HFFc6 (cell line): ENCODE measurements at regions not wholly inside any gene's neighbourhood (a gene's known extent, or its start where the extent isn't known, plus 50 kb on each side); places are given as distances from the start of the nearest gene placed in this dataset.
A peak's percentile ranks its signal among the peaks of the same experiment; 100 is the strongest.
"Not testable (repeated sequence)": the region's sequence is repeated elsewhere in the genome, so short reads cannot be mapped to it uniquely, and the experiment has no call there.

ENCODE experiments used
- DNase-seq: peaks from one replicate; pipeline ENCODE4 v3.0.0-alpha.2; 2018
- H3K27ac Mint-ChIP-seq: 2 replicates; pipeline ENCODE4 v1.8.0; 2020; ENCODE audit warnings: mild to moderate bottlenecking, mixed read lengths
- H3K27me3 Mint-ChIP-seq: 2 replicates; pipeline ENCODE4 v1.8.0; 2021; ENCODE audit warnings: mild to moderate bottlenecking, moderate library complexity, mixed read lengths; ENCODE audit not compliant: insufficient read depth
- H3K36me3 Mint-ChIP-seq: 2 replicates; pipeline ENCODE4 v1.8.0; 2021; ENCODE audit warnings: low read depth, mixed read lengths
- H3K4me1 Mint-ChIP-seq: 2 replicates; pipeline ENCODE4 v1.8.0; 2020; ENCODE audit warnings: low read depth, mixed read lengths
- H3K4me3 Mint-ChIP-seq: 2 replicates; pipeline ENCODE4 v1.8.0; 2020; ENCODE audit warnings: mild to moderate bottlenecking, moderate library complexity, mixed read lengths
- H3K9me3 Mint-ChIP-seq: 2 replicates; pipeline ENCODE4 v1.8.0; 2020; ENCODE audit warnings: mild to moderate bottlenecking, mixed read lengths

DNA sequence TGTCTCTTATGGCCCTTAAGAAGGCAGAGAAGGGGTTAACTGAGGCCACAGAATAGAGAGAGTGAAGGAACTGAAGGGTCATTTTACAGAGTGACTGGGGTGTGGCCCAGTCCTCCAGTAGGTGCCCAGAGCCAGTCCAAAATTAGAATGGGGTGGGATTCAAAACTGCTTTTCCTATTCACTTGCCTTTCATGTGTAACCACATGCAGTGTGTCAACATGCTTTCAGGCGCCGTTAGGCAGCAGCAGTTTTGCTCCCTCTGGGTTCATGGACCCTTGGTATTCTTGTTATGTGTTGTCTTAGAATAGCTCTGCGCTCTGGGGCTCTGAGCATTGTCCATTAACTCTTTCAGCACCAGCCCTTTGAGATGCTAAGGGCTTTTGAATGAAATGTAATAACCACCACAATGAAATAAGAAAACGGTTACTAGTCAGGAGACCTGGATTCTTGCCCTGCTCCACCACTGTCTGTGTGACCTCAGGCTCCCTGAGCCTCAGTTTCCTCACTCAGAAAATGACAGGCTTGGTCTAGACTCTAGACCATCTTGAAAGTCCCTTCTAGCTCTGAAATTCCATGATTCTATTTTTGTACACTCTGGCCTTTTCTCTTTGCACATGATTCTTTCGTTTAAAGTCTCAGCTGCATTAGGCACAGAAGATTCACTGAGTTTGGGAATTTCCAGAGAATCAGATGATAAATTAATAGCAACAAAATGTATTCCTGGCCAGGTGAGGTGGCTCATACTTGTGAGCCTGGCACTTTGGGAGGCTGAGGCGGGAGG lies 123.0 kb downstream of the SRGAP2 start:
- H3K36me3 Mint-ChIP-seq, H3K9me3 Mint-ChIP-seq, H3K27me3 Mint-ChIP-seq, H3K4me1 Mint-ChIP-seq, H3K4me3 Mint-ChIP-seq, DNase-seq, H3K27ac Mint-ChIP-seq: not testable (repeated sequence)

DNA sequence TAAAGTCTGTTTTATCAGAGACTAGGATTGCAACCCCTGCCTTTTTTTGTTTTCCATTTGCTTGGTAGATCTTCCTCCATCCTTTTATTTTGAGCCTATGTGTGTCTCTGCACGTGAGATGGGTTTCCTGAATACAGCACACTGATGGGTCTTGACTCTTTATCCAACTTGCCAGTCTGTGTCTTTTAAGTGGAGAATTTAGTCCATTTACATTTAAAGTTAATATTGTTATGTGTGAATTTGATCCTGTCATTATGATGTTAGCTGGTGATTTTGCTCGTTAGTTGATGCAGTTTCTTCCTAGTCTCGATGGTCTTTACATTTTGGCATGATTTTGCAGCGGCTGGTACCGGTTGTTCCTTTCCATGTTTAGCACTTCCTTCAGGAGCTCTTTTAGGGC lies 128.3 kb downstream of the SRGAP2 start:
- not testable (repeated sequence) for H3K9me3 Mint-ChIP-seq, H3K4me3 Mint-ChIP-seq, H3K27me3 Mint-ChIP-seq, H3K4me1 Mint-ChIP-seq, H3K36me3 Mint-ChIP-seq, H3K27ac Mint-ChIP-seq, DNase-seq

- H3K27ac Mint-ChIP-seq, DNase-seq, H3K36me3 Mint-ChIP-seq, H3K27me3 Mint-ChIP-seq, H3K9me3 Mint-ChIP-seq, H3K4me1 Mint-ChIP-seq, H3K4me3 Mint-ChIP-seq: not testable (repeated sequence)
Measured at GRCh38 chr1:206333316-206333715, 130.0 kb downstream of the SRGAP2 start.

DNA sequence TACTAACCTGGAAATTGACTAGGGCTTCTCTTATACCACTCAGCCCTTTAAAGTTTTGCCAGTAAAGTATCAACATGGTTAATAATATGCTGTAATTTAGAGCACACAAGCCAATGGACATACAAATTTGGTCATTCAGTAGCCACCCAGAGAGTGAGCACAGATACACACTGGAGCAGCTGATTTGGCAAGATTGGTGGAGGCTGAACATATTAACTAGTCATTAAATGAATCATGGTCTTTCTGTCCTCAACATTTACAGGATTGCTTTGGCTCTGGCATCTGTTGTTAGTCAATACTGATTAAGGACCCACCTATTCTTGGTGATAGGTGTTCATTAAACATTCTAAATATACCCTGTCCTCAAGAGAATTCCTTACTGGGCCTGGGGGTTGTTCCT lies 130.6 kb downstream of the SRGAP2 start:
- DNase-seq, H3K36me3 Mint-ChIP-seq, H3K27ac Mint-ChIP-seq, H3K4me3 Mint-ChIP-seq, H3K27me3 Mint-ChIP-seq, H3K4me1 Mint-ChIP-seq, H3K9me3 Mint-ChIP-seq: not testable (repeated sequence)

DNA sequence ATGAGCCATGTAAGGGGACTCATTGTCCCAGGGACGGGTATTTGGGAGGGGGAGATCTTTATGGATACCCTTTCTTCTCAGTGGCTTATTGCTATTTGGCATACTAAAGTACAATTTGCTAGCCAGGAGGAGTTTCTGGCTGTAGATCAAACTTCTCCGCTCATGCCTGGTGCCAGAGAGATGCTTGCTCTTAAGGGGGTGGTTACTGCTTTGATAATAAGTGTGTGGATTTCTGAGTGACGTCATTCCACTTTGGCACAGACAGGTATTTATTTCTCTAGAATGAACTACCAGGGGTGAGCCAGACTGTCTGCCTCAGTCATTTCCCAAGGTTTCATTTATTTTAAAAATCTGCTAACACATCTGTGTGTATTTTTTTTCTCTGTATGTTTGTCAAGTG lies 131.1 kb downstream of the SRGAP2 start:
- H3K4me1 Mint-ChIP-seq, H3K4me3 Mint-ChIP-seq, H3K9me3 Mint-ChIP-seq: not testable (repeated sequence)

DNA sequence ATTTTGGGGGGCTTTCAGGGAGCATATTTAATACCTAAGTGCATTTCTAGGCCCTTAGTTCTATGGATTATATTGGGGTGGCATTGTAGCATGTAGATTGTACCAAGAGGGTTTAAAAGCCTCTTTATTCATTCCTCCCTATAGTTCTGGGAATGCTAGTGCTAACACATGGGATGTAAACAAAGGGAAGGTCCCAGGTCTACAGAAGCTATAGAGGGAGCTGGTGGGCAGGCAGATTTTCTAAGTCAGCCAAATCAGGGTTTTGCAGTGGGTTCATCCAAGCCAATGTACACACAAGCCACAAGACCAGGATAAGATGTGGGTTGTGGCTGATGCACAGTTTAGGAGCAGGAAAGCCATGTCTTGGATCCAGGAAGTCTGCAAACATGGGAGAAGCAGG lies 131.8 kb downstream of the SRGAP2 start:
- H3K4me3 Mint-ChIP-seq, H3K36me3 Mint-ChIP-seq, H3K27ac Mint-ChIP-seq, H3K27me3 Mint-ChIP-seq, DNase-seq, H3K9me3 Mint-ChIP-seq, H3K4me1 Mint-ChIP-seq: not testable (repeated sequence)

More for the DNA sequence above, 131.1 kb downstream of the SRGAP2 start:
- not testable (repeated sequence) for H3K36me3 Mint-ChIP-seq, DNase-seq, H3K27ac Mint-ChIP-seq, H3K27me3 Mint-ChIP-seq

DNA sequence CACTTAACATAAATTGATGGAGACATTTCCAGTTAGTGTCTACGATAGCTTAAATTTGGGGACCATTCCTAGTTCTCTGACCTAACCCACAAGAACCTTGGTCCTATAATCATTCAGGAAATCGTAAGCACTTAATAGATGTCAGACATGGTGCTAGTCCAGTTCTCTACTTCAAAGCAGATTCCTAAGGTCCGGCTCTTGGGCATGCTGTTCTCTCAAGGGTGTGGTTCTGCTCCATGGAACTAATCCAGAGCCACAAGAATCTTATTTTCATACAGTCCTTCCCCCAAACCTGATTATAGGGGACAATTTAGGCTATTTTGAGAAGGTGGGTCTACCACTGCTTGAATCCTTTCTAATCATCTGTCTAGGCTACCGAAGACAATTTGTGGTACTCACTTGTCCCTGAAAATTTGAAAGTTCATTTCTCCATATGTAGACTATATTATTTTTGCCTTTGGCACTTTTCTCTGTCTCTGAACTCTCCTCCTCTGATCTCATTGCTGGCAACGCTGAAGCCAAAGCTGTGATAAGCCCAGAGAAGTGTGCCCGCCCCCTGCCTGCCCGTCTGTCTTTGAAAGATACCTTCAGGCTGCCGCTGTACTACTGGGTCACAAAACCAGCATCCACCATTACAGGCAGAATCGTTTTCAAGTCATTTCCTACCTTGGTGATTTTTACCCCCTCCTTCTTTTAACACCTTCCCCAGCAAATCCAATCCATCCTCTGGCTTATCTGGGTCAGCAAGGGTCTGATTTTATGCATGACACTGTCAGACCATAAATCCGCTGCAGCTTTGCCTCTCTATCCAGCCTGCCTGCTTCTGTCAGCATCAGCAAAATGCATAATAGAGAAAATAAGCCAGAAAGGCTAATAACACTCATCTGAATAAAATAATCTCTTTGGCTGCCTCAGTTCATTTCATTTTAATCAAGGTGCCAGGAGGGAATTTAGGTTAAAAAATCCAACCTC lies 132.8 kb downstream of the SRGAP2 start:
- DNase-seq, H3K36me3 Mint-ChIP-seq, H3K4me1 Mint-ChIP-seq, H3K27me3 Mint-ChIP-seq, H3K27ac Mint-ChIP-seq, H3K9me3 Mint-ChIP-seq, H3K4me3 Mint-ChIP-seq: not testable (repeated sequence)

DNA sequence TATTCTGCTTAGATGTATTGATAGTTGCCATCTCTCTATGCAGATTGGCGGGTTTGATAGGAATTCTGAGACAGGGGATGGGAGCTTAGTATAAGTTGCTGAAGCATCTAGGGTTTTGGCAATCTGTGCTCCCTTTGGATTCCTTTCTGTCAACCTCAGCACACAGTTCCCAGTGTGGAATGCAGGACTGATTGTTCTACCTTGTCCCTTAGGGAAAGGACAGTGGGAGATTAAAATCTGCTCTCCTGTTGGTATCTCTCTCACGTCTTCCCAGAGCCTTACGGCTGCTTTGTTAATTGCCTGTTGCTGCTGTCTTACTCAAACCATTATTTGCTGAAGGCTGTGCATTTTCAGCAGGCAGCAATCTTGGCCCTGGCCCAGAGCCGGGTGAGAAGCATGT lies 133.3 kb upstream of the IKBKE start:
- not testable (repeated sequence) for H3K9me3 Mint-ChIP-seq, H3K27me3 Mint-ChIP-seq, H3K4me1 Mint-ChIP-seq, H3K27ac Mint-ChIP-seq, DNase-seq, H3K4me3 Mint-ChIP-seq, H3K36me3 Mint-ChIP-seq

DNA sequence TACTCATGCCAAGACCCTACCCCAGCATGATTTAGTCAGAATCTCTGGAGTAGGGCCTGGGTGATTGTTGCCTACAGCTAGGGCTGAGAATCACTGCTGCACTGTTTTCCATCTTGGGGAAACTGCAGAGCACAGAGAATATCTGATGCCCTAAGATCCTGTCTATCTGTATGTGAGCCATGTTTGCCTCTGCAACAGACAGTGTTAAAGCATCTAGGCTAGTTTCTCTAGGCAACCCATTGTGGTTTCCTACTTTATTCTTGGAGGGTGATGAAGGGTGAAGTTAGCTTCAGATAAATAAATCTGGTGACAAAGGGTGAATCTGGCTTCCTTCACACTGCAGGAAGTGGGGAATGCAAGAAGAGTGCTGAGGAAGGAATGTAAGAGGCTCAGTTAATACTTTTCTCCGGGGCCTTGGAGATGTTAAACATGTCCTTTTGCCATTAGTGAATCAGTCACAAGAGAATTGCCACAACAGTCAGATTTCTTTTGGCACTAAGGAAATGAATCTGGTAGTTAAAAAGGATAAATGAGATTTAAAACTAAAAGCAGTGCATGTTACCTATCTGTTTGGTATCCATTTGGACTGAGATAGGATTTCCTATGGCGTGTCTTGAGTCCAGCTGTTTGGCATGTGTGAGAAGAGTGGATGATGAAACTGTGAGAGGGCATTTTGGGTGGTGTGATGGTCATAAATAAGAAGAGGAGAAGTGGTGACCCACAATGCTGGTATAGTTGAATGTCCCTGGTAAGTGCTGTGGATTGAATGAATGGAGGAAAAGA lies 119.6 kb upstream of the IKBKE start:
- DNase-seq, H3K9me3 Mint-ChIP-seq, H3K4me1 Mint-ChIP-seq, H3K27me3 Mint-ChIP-seq, H3K36me3 Mint-ChIP-seq: not testable (repeated sequence)
- Mint-ChIP-seq H3K27ac (peak overlapping the region; percentile 75), H3K4me3 (peak overlapping the region; percentile 19; the same call in 1 of the 2 replicates)

- H3K9me3 Mint-ChIP-seq, H3K4me1 Mint-ChIP-seq, H3K27me3 Mint-ChIP-seq, DNase-seq, H3K36me3 Mint-ChIP-seq, H3K4me3 Mint-ChIP-seq: not testable (repeated sequence)
- H3K27ac Mint-ChIP-seq, result peak overlapping the region; percentile 75
Measured at GRCh38 chr1:206351276-206352052, 118.8 kb upstream of the IKBKE start.

DNA sequence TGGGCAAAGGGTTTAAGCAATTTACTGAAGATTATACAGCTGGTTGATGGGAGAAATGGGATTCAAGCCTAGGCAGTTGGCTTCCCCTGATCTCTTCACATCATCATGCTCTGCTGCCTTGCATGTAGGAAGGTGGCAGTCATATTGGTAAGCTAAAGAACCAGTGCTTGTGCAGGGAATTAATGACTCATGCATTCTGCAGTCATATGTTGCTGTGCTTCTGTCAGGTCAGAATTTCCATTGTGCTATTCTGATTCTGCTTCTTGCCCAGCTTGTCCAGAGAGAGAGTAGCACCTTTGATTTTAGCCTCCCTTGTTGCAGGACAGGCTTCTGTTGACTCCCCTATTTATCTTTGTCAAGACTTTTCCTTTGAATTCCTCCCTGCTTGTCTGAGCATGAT lies 114.0 kb upstream of the IKBKE start:
- not testable (repeated sequence) for H3K27me3 Mint-ChIP-seq, H3K36me3 Mint-ChIP-seq, H3K9me3 Mint-ChIP-seq, H3K4me3 Mint-ChIP-seq
- Mint-ChIP-seq H3K27ac (peak overlapping the region; percentile 51; the same call in 1 of the 2 replicates), H3K4me1 (peaks cover 15% of the 10 kb centered on the region)
- peak; percentile 70 for DNase-seq

DNA sequence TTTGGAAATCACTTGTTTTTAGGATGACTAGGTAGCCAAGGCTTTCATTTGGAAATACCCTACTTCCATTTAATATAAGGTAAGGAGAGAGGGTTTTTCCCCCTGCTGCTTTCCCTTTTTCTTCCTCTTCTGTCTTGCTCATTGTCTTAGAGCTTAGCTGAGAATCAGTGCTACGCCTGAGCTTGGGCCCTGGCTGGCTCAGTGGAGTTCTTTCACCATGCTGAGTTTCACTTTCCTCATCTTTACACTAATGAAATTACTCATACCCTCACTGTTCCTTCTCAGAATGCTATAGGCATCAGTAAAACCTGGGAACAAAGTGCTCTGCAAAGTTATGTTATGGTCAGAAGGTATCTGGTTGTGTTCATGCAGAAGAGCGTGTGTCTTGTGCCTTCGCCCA lies 112.3 kb upstream of the IKBKE start:
- H3K9me3 Mint-ChIP-seq, H3K27me3 Mint-ChIP-seq, DNase-seq, H3K36me3 Mint-ChIP-seq: not testable (repeated sequence)
- Mint-ChIP-seq H3K4me1 (peaks cover 23% of the 10 kb centered on the region), H3K4me3 (peak overlapping the region; percentile 60), H3K27ac (peak overlapping the region; percentile 89)

- H3K4me3 Mint-ChIP-seq, H3K36me3 Mint-ChIP-seq, H3K9me3 Mint-ChIP-seq, H3K27me3 Mint-ChIP-seq, H3K27ac Mint-ChIP-seq: not testable (repeated sequence)
- DNase-seq, result peak; percentile 38
- peaks cover 27% of the 10 kb centered on the region for H3K4me1 Mint-ChIP-seq
Measured at GRCh38 chr1:206358771-206359170, 111.5 kb upstream of the IKBKE start.
